ENCODE measurements at regions not wholly inside any gene's neighbourhood (a gene's known extent, or its start where the extent isn't known, plus 50 kb on each side); places are given as distances from the start of the nearest gene placed in this dataset.
"Not testable (repeated sequence)": the region's sequence is repeated elsewhere in the genome, so short reads cannot be mapped to it uniquely, and the experiment has no call there.

GRCh38 chr7:12834782-12835181 is 147.3 kb downstream of the ARL4A start:
- DNase-seq: no peak

- no peak for DNase-seq
Measured at GRCh38 chr7:12839508-12840153, 152.2 kb downstream of the ARL4A start.

GRCh38 chr7:12844732-12845131 is 157.3 kb downstream of the ARL4A start:
- not testable (repeated sequence) for DNase-seq

- DNase-seq: no peak
Measured at GRCh38 chr7:12847001-12847400, 159.6 kb downstream of the ARL4A start.

GRCh38 chr7:12851142-12851541 is 163.7 kb downstream of the ARL4A start:
- no peak for DNase-seq

- DNase-seq: no peak
Measured at GRCh38 chr7:12851841-12852240, 164.4 kb downstream of the ARL4A start.

- DNase-seq: no peak
Measured at GRCh38 chr7:12855036-12855435, 167.6 kb downstream of the ARL4A start.

- DNase-seq: no peak
Measured at GRCh38 chr7:12859761-12860160, 172.3 kb downstream of the ARL4A start.

GRCh38 chr7:12861070-12861469 is 173.6 kb downstream of the ARL4A start:
- DNase-seq: no peak

GRCh38 chr7:12862146-12862545 is 174.7 kb downstream of the ARL4A start:
- no peak for DNase-seq

GRCh38 chr7:12864470-12865046 is 177.1 kb downstream of the ARL4A start:
- DNase-seq: no peak

GRCh38 chr7:12865593-12865992 is 178.2 kb downstream of the ARL4A start:
- DNase-seq: no peak

GRCh38 chr7:12866207-12866606 is 178.8 kb downstream of the ARL4A start:
- peak; percentile 17 for DNase-seq

- DNase-seq: no peak
Measured at GRCh38 chr7:12868027-12868426, 180.6 kb downstream of the ARL4A start.

- no peak for DNase-seq
Measured at GRCh38 chr7:12870219-12870618, 182.8 kb downstream of the ARL4A start.

- no peak for DNase-seq
Measured at GRCh38 chr7:12872487-12872886, 185.1 kb downstream of the ARL4A start.

- no peak for DNase-seq
Measured at GRCh38 chr7:12873571-12873970, 186.1 kb downstream of the ARL4A start.

GRCh38 chr7:12879139-12879538 is 191.7 kb downstream of the ARL4A start:
- no peak for DNase-seq

GRCh38 chr7:12881712-12882111 is 194.3 kb downstream of the ARL4A start:
- no peak for DNase-seq

- no peak for DNase-seq
Measured at GRCh38 chr7:12882710-12883109, 195.3 kb downstream of the ARL4A start.

- DNase-seq: no peak
Measured at GRCh38 chr7:12884033-12884432, 196.6 kb downstream of the ARL4A start.

GRCh38 chr7:12884856-12885440 is 197.5 kb downstream of the ARL4A start:
- DNase-seq: no peak

- DNase-seq: no peak
Measured at GRCh38 chr7:12888717-12889116, 201.3 kb downstream of the ARL4A start.

- no peak for DNase-seq
Measured at GRCh38 chr7:12889391-12889790, 202.0 kb downstream of the ARL4A start.

- DNase-seq: no peak
Measured at GRCh38 chr7:12890586-12890985, 203.2 kb downstream of the ARL4A start.
